ENCODE measurements at regions not wholly inside any gene's neighbourhood (a gene's known extent, or its start where the extent isn't known, plus 50 kb on each side); places are given as distances from the start of the nearest gene placed in this dataset.
A peak's percentile ranks its signal among the peaks of the same experiment; 100 is the strongest.

GRCh38 chr16:72243621-72244020 lies 71.7 kb upstream of the PMFBP1 start:
- H3K27ac ChIP-seq, result no peak overlapping the region
- H3K4me3 ChIP-seq (ENCODE audit: low read depth, low read length), result no peak overlapping the region
- in situ Hi-C loops (cut with HindIII; ENCODE audit: low pct_ligation_motif_present, low sequenced_read_pairs), result loop anchor here (25.0 kb wide), 1 partner anchor 219 kb away; no protein-coding TSS in a partner anchor
- H3K36me3 ChIP-seq (replicated peaks), result no peaks in the 10 kb centered on the region
- no peak for TF ChIP-seq CTCF (IDR thresholded peaks at IDR 0.05; ENCODE audit: low read depth, low read length, missing control alignments)
- no peak for DNase-seq
- H3K27me3 ChIP-seq (replicated peaks), result no peaks in the 10 kb centered on the region

GRCh38 chr16:72242757-72243156 lies 70.8 kb upstream of the PMFBP1 start:
- H3K27ac ChIP-seq, result no peak overlapping the region
- no peaks in the 10 kb centered on the region for H3K27me3 ChIP-seq (replicated peaks)
- in situ Hi-C loops (cut with HindIII; ENCODE audit: low pct_ligation_motif_present, low sequenced_read_pairs), result loop anchor here (25.0 kb wide), 1 partner anchor 220 kb away; no protein-coding TSS in a partner anchor
- H3K4me3 ChIP-seq (ENCODE audit: low read depth, low read length), result no peak overlapping the region
- DNase-seq, result no peak
- no peak for TF ChIP-seq CTCF (IDR thresholded peaks at IDR 0.05; ENCODE audit: low read depth, low read length, missing control alignments)
- no peaks in the 10 kb centered on the region for H3K36me3 ChIP-seq (replicated peaks)

GRCh38 chr16:72241930-72242329 lies 70.0 kb upstream of the PMFBP1 start:
- TF ChIP-seq CTCF (IDR thresholded peaks at IDR 0.05; ENCODE audit: low read depth, low read length, missing control alignments), result peak; percentile 96
- in situ Hi-C loops (cut with HindIII; ENCODE audit: low pct_ligation_motif_present, low sequenced_read_pairs), result loop anchor here (25.0 kb wide), 1 partner anchor 220 kb away; no protein-coding TSS in a partner anchor

GRCh38 chr16:72241008-72241407 lies 69.1 kb upstream of the PMFBP1 start:
- H3K36me3 ChIP-seq (replicated peaks), result no peaks in the 10 kb centered on the region
- in situ Hi-C loops (cut with HindIII; ENCODE audit: low pct_ligation_motif_present, low sequenced_read_pairs), result loop anchor here (25.0 kb wide), 1 partner anchor 221 kb away; no protein-coding TSS in a partner anchor
- H3K4me3 ChIP-seq (ENCODE audit: low read depth, low read length), result no peak overlapping the region
- TF ChIP-seq CTCF (IDR thresholded peaks at IDR 0.05; ENCODE audit: low read depth, low read length, missing control alignments), result no peak
- no peak overlapping the region for H3K27ac ChIP-seq
- H3K27me3 ChIP-seq (replicated peaks), result no peaks in the 10 kb centered on the region
- DNase-seq, result no peak

More at GRCh38 chr16:72241930-72242329, 70.0 kb upstream of the PMFBP1 start:
- Histone ChIP-seq H3K4me3 (ENCODE audit: low read depth, low read length) (no peak overlapping the region), H3K27ac (no peak overlapping the region), H3K27me3 (replicated peaks) (no peaks in the 10 kb centered on the region), H3K36me3 (replicated peaks) (no peaks in the 10 kb centered on the region)
- peak; percentile 53 for DNase-seq

GRCh38 chr16:72240466-72240865 lies 68.5 kb upstream of the PMFBP1 start:
- TF ChIP-seq CTCF (IDR thresholded peaks at IDR 0.05; ENCODE audit: low read depth, low read length, missing control alignments), result no peak
- DNase-seq, result no peak
- Histone ChIP-seq H3K27ac (no peak overlapping the region), H3K36me3 (replicated peaks) (no peaks in the 10 kb centered on the region), H3K4me3 (ENCODE audit: low read depth, low read length) (no peak overlapping the region), H3K27me3 (replicated peaks) (no peaks in the 10 kb centered on the region)
- in situ Hi-C loops (cut with HindIII; ENCODE audit: low pct_ligation_motif_present, low sequenced_read_pairs), result loop anchor here (25.0 kb wide), 1 partner anchor 222 kb away; no protein-coding TSS in a partner anchor

GRCh38 chr16:72236866-72237265 lies 64.9 kb upstream of the PMFBP1 start:
- Histone ChIP-seq H3K27me3 (replicated peaks) (no peaks in the 10 kb centered on the region), H3K27ac (no peak overlapping the region), H3K36me3 (replicated peaks) (no peaks in the 10 kb centered on the region), H3K4me3 (ENCODE audit: low read depth, low read length) (no peak overlapping the region)
- DNase-seq, result no peak
- no peak for TF ChIP-seq CTCF (IDR thresholded peaks at IDR 0.05; ENCODE audit: low read depth, low read length, missing control alignments)
- in situ Hi-C loops (cut with HindIII; ENCODE audit: low pct_ligation_motif_present, low sequenced_read_pairs), result loop anchor here (25.0 kb wide), 1 partner anchor 225 kb away; no protein-coding TSS in a partner anchor
